HG03097 (cell line): ENCODE measurements at regions not wholly inside any gene's neighbourhood (a gene's known extent, or its start where the extent isn't known, plus 50 kb on each side); places are given as distances from the start of the nearest gene placed in this dataset.

Experiments used
- ATAC-seq: cut with Tn5 transposase; IDR thresholded peaks from one replicate; pipeline ENCODE4 v1.9.1; 2021; ENCODE audit not compliant: unreplicated experiment, low FRiP score

- no peak for ATAC-seq
These were observed 80.2 kb upstream of the SORBS2 start for GRCh38 chr4:185892165-185892564.

- ATAC-seq = no peak
These were observed 81.5 kb upstream of the SORBS2 start for GRCh38 chr4:185893500-185893899.

- ATAC-seq = no peak
These were observed 82.5 kb upstream of the SORBS2 start for GRCh38 chr4:185894481-185894880.

- ATAC-seq = no peak
These were observed 83.4 kb upstream of the SORBS2 start for GRCh38 chr4:185895351-185895750.

GRCh38 chr4:185895866-185896265, 83.9 kb upstream of the SORBS2 start:
- ATAC-seq = no peak

- peak; percentile 84 for ATAC-seq
These were observed 85.0 kb upstream of the SORBS2 start for GRCh38 chr4:185896817-185897488.

GRCh38 chr4:185898413-185898812, 86.4 kb upstream of the SORBS2 start:
- ATAC-seq = no peak

- ATAC-seq = no peak
These were observed 87.8 kb upstream of the SORBS2 start for GRCh38 chr4:185899833-185900232.

GRCh38 chr4:185902654-185903053, 90.7 kb upstream of the SORBS2 start:
- no peak for ATAC-seq

- ATAC-seq = no peak
These were observed 91.2 kb upstream of the SORBS2 start for GRCh38 chr4:185903205-185903604.

GRCh38 chr4:185904381-185904780, 92.4 kb upstream of the SORBS2 start:
- no peak for ATAC-seq

- ATAC-seq = no peak
These were observed 98.0 kb upstream of the SORBS2 start for GRCh38 chr4:185909972-185910371.

GRCh38 chr4:185911556-185912064, 99.6 kb upstream of the SORBS2 start:
- ATAC-seq = no peak

GRCh38 chr4:185912779-185913178, 100.8 kb upstream of the SORBS2 start:
- ATAC-seq = no peak

- no peak for ATAC-seq
These were observed 102.7 kb upstream of the SORBS2 start for GRCh38 chr4:185914583-185915199.

- no peak for ATAC-seq
These were observed 103.3 kb upstream of the SORBS2 start for GRCh38 chr4:185915271-185915670.

- ATAC-seq = no peak
These were observed 103.8 kb upstream of the SORBS2 start for GRCh38 chr4:185915817-185916216.

- ATAC-seq = no peak
These were observed 104.2 kb upstream of the SORBS2 start for GRCh38 chr4:185916231-185916630.

GRCh38 chr4:185916683-185917082, 104.7 kb upstream of the SORBS2 start:
- no peak for ATAC-seq

- no peak for ATAC-seq
These were observed 107.1 kb upstream of the SORBS2 start for GRCh38 chr4:185919107-185919506.

GRCh38 chr4:185920171-185920570, 108.2 kb upstream of the SORBS2 start:
- no peak for ATAC-seq

- no peak for ATAC-seq
These were observed 108.8 kb upstream of the SORBS2 start for GRCh38 chr4:185920691-185921260.
